A204.1 (cell line): ENCODE measurements at regions not wholly inside any gene's neighbourhood (a gene's known extent, or its start where the extent isn't known, plus 50 kb on each side); places are given as distances from the start of the nearest gene placed in this dataset.
"Not testable (repeated sequence)": the region's sequence is repeated elsewhere in the genome, so short reads cannot be mapped to it uniquely, and the experiment has no call there.

Experiments
- FAIRE-seq: peaks from 2 replicates; lab custom pipeline; 2012; peaks lifted over from hg19 to GRCh38; lab: Jason Lieb, UNC

DNA sequence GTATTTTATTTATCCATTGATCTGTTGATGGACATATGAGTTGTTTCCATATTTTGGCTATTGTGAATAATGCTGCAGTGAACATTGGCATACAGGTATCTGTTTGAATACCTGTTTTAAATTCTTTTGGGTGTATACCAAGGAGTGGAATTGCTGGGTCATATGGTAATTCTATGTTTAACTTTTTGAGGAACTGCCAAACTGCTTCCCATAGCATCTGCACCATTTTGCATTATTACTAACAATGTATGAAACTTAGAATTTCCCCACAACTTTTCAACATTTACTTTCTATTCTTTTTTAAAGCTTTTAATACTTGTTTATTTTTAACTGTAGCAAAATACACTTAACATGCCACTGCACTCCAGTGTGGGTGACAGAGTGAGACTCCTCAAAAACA lies 57.0 kb upstream of the MSN start:
- no peak for FAIRE-seq

- peak; percentile 25 for FAIRE-seq
These were observed 57.4 kb upstream of the MSN start for GRCh38 chrX:65610040-65610439.

DNA sequence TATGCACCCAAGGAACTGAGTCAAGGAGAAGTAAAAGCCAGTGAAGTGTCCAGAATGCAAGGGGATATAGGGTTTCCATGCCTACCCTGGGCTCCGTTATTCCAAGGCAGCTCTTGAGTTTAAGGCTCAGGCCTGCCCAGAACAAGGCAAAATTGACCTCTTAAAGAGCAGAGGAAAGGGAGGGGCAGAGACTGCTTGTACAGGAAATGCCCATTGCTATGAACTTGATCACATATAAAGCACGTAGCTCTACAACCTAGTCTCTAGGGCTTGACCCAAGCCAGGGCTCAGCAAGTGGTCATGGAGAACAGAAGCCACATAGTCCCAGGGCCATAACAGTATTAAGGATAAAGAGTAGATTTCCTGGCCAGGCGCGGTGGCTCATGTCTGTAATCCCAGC lies 58.2 kb upstream of the MSN start:
- no peak for FAIRE-seq

GRCh38 chrX:65608026-65608425 lies 59.4 kb upstream of the MSN start:
- no peak for FAIRE-seq

DNA sequence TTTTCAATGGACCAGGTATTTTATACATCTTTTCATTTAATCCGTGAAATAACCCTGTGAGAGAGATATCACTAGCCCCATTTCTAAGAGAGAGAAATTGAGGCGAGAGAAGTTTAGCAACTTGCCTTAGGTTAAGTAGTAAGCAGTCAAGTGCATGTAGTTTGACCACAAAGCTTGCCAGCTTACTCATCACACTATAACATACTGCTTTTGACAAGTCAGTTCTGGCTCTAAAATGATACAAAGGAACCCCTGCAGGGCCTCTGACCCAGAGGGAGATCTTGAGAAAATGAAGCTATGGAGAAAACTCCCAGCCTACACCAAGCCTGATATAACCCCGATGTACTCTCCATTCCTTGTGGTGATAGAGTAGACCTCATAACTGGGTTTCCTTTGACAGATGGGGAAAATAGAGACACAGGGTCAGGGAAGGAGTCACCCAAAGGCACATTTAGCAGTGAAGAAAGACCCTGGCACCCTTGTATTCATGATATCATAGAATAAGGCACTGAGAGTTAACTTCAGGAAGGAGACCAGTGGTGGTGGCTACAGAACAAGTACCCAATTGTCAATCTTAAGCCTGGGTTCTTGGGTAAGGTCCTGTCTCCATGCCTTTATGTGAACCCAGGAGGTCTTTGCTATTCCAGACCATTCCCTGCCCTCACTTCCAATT lies 60.2 kb upstream of the MSN start:
- FAIRE-seq: no peak

DNA sequence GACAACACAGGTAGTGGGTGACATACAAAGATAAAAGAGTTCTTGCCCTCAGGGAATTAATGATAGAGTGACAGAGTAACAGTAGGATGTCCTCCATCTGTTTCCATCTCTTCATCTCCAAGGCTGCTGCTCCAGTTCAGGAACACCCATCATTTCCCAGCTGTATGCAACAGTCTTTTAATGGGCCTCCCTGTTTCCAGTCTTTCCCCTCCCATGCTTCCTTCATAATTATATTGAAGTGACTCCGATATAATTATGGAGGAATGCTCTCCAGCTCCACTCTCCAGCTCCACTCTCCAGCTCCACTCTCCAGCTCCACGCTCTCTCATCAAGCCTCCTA lies 65.3 kb upstream of the MSN start:
- no peak for FAIRE-seq

GRCh38 chrX:65601530-65602220 lies 65.8 kb upstream of the MSN start:
- FAIRE-seq: no peak

DNA sequence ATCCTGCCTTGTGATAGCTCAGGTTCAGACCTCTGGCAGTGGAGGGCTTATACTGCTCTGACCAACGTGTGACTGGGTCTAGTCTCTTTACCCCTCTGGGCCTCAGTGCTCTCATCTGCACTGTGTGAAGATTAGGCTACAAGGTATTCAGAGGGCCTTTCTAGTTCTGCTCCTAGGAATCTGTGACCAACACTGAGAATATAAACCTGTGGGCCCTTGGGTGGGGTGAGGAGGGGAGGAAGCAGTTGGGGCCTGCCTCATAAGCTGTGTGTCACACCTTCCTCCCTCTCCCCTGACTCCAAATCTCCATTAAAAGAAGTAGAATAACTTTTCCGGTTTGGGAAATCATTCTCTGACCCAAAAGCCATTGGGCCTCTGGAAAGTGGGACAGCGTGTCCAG lies 66.3 kb upstream of the MSN start:
- no peak for FAIRE-seq

GRCh38 chrX:65600106-65600505 lies 65.5 kb upstream of the LAS1L start:
- FAIRE-seq: no peak

DNA sequence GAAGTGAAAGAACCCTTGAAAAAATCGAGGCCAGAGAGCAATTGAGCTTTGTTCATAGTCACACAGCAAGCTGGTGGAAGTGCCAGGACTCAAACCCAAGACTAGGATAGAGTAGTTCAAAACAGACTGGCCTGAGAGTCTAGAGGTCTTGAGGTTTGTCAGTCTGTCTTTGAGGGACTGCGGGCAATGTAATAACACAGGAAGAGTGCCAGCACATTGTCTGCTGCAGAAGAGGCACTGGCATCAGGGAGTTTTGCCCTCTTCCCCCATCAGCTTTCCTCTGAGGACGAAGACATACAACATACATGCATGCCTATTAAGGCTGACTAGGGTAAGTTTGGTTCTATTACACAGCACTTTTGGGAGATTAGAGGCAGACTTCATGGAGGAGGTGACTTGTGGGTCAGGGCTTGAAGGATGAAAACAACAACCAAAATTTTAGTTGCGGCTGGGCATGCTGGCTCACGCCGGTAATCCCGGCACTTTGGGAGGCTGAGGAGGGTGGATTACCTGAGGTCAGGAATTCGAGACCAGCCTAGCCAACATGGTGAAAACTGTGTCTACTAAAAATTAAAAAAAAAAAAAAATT lies 64.1 kb upstream of the LAS1L start:
- FAIRE-seq: no peak

DNA sequence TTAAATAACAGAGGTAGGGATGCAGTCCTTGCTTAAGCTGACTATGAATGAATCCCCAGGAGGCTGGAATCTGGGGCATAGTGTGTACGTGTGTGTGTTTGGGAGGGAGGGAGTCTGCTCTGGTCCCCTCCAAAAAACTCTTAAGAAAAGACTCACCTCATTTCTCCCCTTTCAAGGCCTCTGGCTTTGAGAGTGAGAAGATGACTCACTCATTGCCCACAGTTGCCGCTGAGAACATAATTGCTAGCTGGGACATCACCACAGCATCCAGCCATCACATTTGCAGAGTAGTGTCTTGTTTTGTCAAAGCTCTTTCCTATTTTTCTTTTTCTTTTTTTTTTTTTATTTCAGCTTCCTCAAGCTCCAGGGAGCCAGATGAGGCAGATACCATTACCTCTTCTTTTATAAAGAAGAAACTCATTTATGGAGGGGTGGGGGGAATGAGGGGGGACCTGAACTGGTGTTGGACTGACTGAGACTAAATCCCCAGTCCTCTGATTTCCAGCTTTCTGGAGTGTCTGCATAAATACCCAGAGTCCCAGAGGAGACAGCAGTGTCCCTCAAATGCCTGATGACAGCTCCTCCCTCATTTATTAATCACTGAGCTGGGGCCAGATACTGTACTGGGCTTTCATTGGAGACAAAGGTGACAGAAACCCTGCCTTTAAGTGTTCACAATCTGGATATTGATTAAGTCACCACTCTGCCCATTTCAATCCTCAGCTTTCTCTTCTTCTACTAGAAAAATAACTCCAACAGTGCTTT lies 61.9 kb upstream of the LAS1L start:
- no peak for FAIRE-seq

DNA sequence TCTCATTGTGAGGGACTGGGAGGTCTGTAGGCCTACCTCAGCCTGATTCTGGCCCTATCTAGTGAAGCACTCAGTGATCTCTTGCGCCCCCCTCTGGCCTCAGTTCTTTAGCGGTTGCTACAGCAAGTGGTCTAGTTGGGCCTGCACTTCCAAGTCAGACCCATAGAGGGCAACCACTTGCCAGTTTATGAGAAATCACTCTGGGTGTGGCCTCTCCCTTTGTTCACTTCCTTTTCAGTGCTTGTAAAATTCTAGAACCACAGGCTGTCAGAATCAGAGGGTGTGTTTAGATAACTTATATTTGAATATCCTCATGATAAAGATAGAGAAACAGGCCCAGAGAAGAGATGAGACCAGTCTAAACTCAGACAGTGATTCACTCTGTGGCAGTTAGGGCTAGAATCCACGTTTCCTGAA lies 60.9 kb upstream of the LAS1L start:
- peak; percentile 89 for FAIRE-seq

DNA sequence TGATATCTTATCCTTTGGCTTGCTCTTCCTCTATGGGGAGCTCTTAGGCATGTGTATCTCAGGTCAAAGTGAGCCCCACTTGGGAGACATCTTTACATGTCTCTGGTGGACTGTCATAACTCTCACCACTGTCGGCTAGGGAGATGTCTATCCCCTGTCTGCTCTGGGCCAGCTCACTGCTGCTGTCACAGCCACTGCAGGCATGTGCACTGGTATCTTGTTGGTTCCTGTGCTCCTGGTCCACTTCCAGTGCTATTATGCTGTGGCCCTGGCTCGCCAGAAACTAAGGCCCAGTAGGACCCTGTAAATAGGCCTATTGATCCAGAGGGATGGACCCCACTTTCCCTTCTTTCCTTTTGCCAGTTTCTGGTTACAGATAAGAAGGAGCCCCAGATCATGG lies 56.6 kb upstream of the LAS1L start:
- no peak for FAIRE-seq

DNA sequence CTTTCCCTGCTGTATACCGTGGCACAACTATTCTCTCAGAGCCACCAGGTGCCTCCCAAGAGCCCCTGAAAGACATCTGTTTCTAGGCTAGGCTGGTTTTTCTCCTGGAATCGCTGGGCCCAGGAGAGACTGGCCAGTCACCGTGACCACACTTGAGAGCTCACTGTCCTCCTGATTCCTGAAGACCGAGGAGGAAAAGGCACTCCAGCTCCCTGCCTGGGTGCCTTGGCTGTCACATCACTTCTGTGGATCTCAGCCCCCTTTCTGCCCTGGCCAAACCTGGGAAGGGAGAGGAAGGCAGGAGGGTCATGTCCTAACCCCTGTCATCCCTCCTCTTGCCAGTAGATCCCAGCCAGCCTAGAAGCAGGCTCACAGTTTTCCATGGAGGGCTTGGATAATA lies 54.7 kb upstream of the LAS1L start:
- no peak for FAIRE-seq

DNA sequence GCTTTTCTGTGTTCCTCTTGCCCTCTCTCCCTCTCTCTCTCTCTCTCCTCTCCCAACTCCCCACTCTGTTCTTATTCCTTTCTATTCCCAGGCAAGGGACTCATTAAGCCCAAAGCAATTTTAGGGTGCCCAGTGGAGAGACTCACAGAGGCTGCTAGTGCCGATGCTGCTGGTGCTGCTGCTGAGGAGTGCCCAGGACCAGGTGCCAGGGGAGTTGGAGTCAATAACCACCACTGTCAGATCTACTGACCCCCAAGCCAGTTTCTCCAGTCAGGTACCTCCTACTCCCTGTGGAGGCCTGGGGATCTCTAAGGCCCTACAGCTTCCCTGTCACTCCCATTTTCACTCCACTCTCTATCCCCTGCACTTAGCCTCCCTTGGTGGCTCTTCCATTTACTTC lies 54.2 kb upstream of the LAS1L start:
- FAIRE-seq: no peak

- FAIRE-seq: no peak
These were observed 53.3 kb upstream of the LAS1L start for GRCh38 chrX:65587616-65588526.

DNA sequence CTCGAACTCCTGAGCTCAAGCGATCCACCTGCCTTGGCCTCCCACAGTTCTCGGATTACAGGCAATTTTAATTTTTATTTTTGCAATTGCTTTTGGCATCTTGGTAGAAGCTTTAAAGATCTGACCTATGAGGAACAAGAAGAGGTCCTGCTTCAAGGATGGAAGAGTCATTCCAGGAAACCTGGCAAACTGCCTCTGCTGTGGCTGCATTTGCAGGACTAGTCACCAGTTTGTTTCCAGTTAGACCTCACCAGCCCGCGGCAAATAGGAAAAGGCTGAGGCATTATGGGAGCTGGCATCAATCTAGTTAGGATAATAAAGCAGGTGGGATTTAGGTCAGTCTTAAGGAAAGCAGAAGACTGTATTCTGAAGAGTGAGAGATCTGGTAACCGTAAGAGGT lies 51.9 kb upstream of the LAS1L start:
- no peak for FAIRE-seq

- not testable (repeated sequence) for FAIRE-seq
These were observed 50.6 kb upstream of the LAS1L start for GRCh38 chrX:65585226-65585625.
